SK-N-SH (cell line): ENCODE measurements at regions not wholly inside any gene's neighbourhood (a gene's known extent, or its start where the extent isn't known, plus 50 kb on each side); places are given as distances from the start of the nearest gene placed in this dataset.
A peak's percentile ranks its signal among the peaks of the same experiment; 100 is the strongest.
"Not testable (repeated sequence)": the region's sequence is repeated elsewhere in the genome, so short reads cannot be mapped to it uniquely, and the experiment has no call there.

Experiments
- CTCF ChIA-PET: fragments of 300-600, 350-600 bp; formaldehyde crosslinking; extraction: SDS; loops from one replicate; lab custom pipeline; 2021; lab: Yijun Ruan, JAX
- POLR2A ChIA-PET: fragments of 350-600 bp; sonication (Branson Sonifier 250); formaldehyde crosslinking; extraction: SDS; loops from one replicate; lab custom pipeline; 2020; ENCODE audit warnings: antibody characterized with exemption, inconsistent platforms; lab: Yijun Ruan, JAX
- DNase-seq: peaks from one replicate; pipeline ENCODE4 v3.0.0; 2012
- H2AFZ ChIP-seq: fragments of 200-600 bp; sonication (generic); 2 replicates; pipeline ENCODE4 v1.8.1; 2016; ENCODE audit warnings: antibody characterized with exemption, mild to moderate bottlenecking, low read depth
- H3F3A ChIP-seq: fragments of 200-600 bp; sonication (generic); replicated peaks from 2 replicates; pipeline ENCODE3; 2016; ENCODE audit warnings: antibody characterized with exemption, mild to moderate bottlenecking; ENCODE audit not compliant: insufficient read depth
- H3K27ac ChIP-seq, 2 experiments: fragments of 200-500 bp in 1 of 2; fragments of 200-600 bp in 1 of 2; sonication (Bioruptor generic) in 1 of 2; sonication (generic), shearing (Covaris generic) in 1 of 2; 2 replicates each; pipeline versions ENCODE4 v1.5.1 to v1.6.1; 2014 to 2016; ENCODE audit warnings: low read depth in 2 of 2, inconsistent platforms in 1 of 2, low read length in 1 of 2, mild to moderate bottlenecking in 1 of 2, mixed read lengths in 1 of 2
- H3K27me3 ChIP-seq: fragments of 200-600 bp; sonication (generic), shearing (Covaris generic); 2 replicates; pipeline ENCODE4 v1.6.1; 2016; ENCODE audit warnings: mixed run types; ENCODE audit not compliant: insufficient read depth
- H3K36me3 ChIP-seq, 2 experiments: fragments of 200-500 bp in 1 of 2; fragments of 200-600 bp in 1 of 2; sonication (Bioruptor generic) in 1 of 2; sonication (generic) in 1 of 2; replicated peaks in 1 of 2; 2 replicates each; pipeline versions ENCODE3 to v1.5.1; 2014 to 2016; ENCODE audit warnings: low read length in 1 of 2, mild to moderate bottlenecking in 1 of 2; ENCODE audit not compliant: insufficient read depth in 2 of 2, control insufficient read depth in 1 of 2
- H3K4me1 ChIP-seq, 2 experiments: fragments of 200-500 bp in 1 of 2; fragments of 200-600 bp in 1 of 2; sonication (Bioruptor generic) in 1 of 2; sonication (generic), shearing (Covaris generic) in 1 of 2; 2 replicates each; pipeline versions ENCODE4 v1.5.1 to v1.6.1; 2014 to 2016; ENCODE audit warnings: low read depth in 1 of 2, low read length in 1 of 2, mixed run types in 1 of 2; ENCODE audit not compliant: insufficient read depth in 2 of 2, control insufficient read depth in 1 of 2
- H3K4me2 ChIP-seq: fragments of 200-600 bp; sonication (generic), shearing (Covaris generic); 2 replicates; pipeline ENCODE4 v1.6.1; 2017; ENCODE audit warnings: mixed run types
- H3K4me3 ChIP-seq, 2 experiments: fragments of 200-500 bp in 1 of 2; fragments of 200-600 bp in 1 of 2; sonication (Bioruptor generic) in 1 of 2; sonication (generic), shearing (Covaris generic) in 1 of 2; 2 replicates each; pipeline versions ENCODE4 v1.5.1 to v1.8.1; 2014 to 2016; ENCODE audit warnings: low read depth in 2 of 2, inconsistent platforms in 1 of 2, low read length in 1 of 2, mild to moderate bottlenecking in 1 of 2, mixed read lengths in 1 of 2, moderate library complexity in 1 of 2
- H3K79me2 ChIP-seq: fragments of 200-600 bp; sonication (generic); 2 replicates; pipeline ENCODE4 v1.8.1; 2017; ENCODE audit warnings: mild to moderate bottlenecking; ENCODE audit not compliant: insufficient read depth
- H3K9ac ChIP-seq: fragments of 200-600 bp; sonication (generic); 2 replicates; pipeline ENCODE4 v1.6.1; 2017; ENCODE audit warnings: mixed run types
- H3K9me2 ChIP-seq: fragments of 200-600 bp; sonication (generic); 2 replicates; pipeline ENCODE4 v1.6.1; 2017; ENCODE audit warnings: mixed run types
- H3K9me3 ChIP-seq: fragments of 200-600 bp; sonication (generic); 2 replicates; pipeline ENCODE4 v1.6.1; 2017; ENCODE audit warnings: mixed run types, mild to moderate bottlenecking, moderate library complexity
- H4K20me1 ChIP-seq: fragments of 200-600 bp; sonication (generic); 2 replicates; pipeline ENCODE4 v1.6.1; 2017; ENCODE audit warnings: mild to moderate bottlenecking, mixed run types; ENCODE audit not compliant: insufficient read depth
- CTCF ChIP-seq: fragments of 200-600 bp; sonication (generic); IDR thresholded peaks from 2 replicates; pipeline ENCODE4 v1.6.1; 2017; ENCODE audit warnings: antibody characterized with exemption, mild to moderate bottlenecking, moderate library complexity
- ELF1 ChIP-seq: IDR thresholded peaks from 2 replicates; pipeline ENCODE4 v1.4.0; 2012
- GABPA ChIP-seq: IDR thresholded peaks from 2 replicates; pipeline ENCODE4 v1.4.0; 2012; ENCODE audit warnings: low read depth, mild to moderate bottlenecking
- GATA2 ChIP-seq: sonication (generic); formaldehyde crosslinking; IDR thresholded peaks from 2 replicates; pipeline ENCODE4 v1.5.0; 2020; ENCODE audit warnings: mild to moderate bottlenecking, missing genetic modification reagents
- NFIC ChIP-seq: IDR thresholded peaks from 2 replicates; pipeline ENCODE4 v1.4.0; 2012; ENCODE audit warnings: borderline replicate concordance
- REST ChIP-seq: IDR thresholded peaks from 2 replicates; pipeline ENCODE4 v1.6.1; 2012; ENCODE audit warnings: mild to moderate bottlenecking, low read depth, low read length, moderate library complexity
- USF1 ChIP-seq: IDR thresholded peaks from 2 replicates; pipeline ENCODE4 v1.4.0; 2012; ENCODE audit warnings: low read depth, borderline replicate concordance
- WGBS: methylation state at CpG from one replicate; pipeline ENCODE4 v1.1.6; 2017; ENCODE audit warnings: low lambda C conversion rate; 5-methylcytosine and 5-hydroxymethylcytosine counted together

- ChIA-PET CTCF (no interaction called here), POLR2A (no interaction called here)
- no peaks in the 10 kb centered on the region for H3K4me1 ChIP-seq
- no peak overlapping the region for H2AFZ ChIP-seq
- peaks cover 24% of the 10 kb centered on the region; the same call in 1 of the 2 replicates for H3K27me3 ChIP-seq
- H3K9ac ChIP-seq = no peak overlapping the region
- no peaks in the 10 kb centered on the region for H3F3A ChIP-seq
- 5% methylated on average over 1 of the region's 2 CpGs for WGBS
- H3K4me3 ChIP-seq = no peak overlapping the region
- H3K9me3 ChIP-seq = no peaks in the 10 kb centered on the region
- H3K9me2 ChIP-seq = no peaks in the 10 kb centered on the region
- H4K20me1 ChIP-seq = no peaks in the 10 kb centered on the region
- no peaks in the 10 kb centered on the region for H3K36me3 ChIP-seq
- no peak overlapping the region for H3K4me2 ChIP-seq
- DNase-seq = no peak
- H3K79me2 ChIP-seq = no peaks in the 10 kb centered on the region
- TF ChIP-seq ELF1 (no peak), REST (no peak), GATA2 (CRISPR knock-in tag) (no peak), NFIC (no peak), GABPA (no peak), USF1 (no peak)
- no peak overlapping the region for H3K27ac ChIP-seq
Measured at GRCh38 chr14:106809615-106810014, 1283.2 kb downstream of the TMEM121 start.

GRCh38 chr14:106810168-106810567, 1283.8 kb downstream of the TMEM121 start:
- H3K79me2 ChIP-seq, H3K36me3 ChIP-seq, POLR2A ChIA-PET, H3F3A ChIP-seq, H3K9ac ChIP-seq, H3K4me1 ChIP-seq, H3K9me2 ChIP-seq, H2AFZ ChIP-seq, H4K20me1 ChIP-seq, H3K27ac ChIP-seq, H3K4me2 ChIP-seq, DNase-seq, H3K4me3 ChIP-seq, H3K9me3 ChIP-seq: not testable (repeated sequence)
- peaks cover 29% of the 10 kb centered on the region; the same call in 1 of the 2 replicates for H3K27me3 ChIP-seq
- 0% methylated on average over 3 of the region's 13 CpGs for WGBS
- CTCF ChIA-PET = interaction anchor here (0.9 to 1.6 kb wide), 3 partner anchors 11 to 20 kb away, joined by 3 to 4 read pairs (median 4); no protein-coding TSS in a partner anchor
- peak; percentile 38 for TF ChIP-seq CTCF
